NCI-H1092 treated with DMSO at 0.1 percent for 48 hours (cell line): ENCODE measurements at regions not wholly inside any gene's neighbourhood (a gene's known extent, or its start where the extent isn't known, plus 50 kb on each side); places are given as distances from the start of the nearest gene placed in this dataset.
"Not testable (repeated sequence)": the region's sequence is repeated elsewhere in the genome, so short reads cannot be mapped to it uniquely, and the experiment has no call there.

ENCODE experiments used
- DNase-seq: peaks from one replicate; lab custom pipeline; 2025; lab: John Stamatoyannopoulos, UW

DNA sequence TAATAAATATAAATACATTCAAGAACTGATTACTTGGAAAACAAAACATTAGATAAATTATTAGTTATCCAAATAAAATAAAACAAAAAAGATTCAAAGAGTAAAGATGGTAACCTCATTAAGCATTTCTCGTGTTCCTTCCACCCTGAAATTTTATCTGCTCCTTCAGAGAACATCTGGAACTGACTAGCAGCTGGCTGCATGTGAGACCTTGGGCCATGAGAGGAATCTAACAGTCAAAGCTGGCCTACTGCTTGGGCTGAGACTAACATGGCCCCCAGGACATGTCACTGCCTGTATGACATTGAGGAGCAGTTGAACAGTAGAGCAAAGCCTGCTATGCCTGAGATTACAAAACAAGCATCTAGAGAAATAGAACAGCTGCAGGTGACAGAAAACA lies 208.5 kb upstream of the ZSWIM2 start:
- no peak for DNase-seq

DNA sequence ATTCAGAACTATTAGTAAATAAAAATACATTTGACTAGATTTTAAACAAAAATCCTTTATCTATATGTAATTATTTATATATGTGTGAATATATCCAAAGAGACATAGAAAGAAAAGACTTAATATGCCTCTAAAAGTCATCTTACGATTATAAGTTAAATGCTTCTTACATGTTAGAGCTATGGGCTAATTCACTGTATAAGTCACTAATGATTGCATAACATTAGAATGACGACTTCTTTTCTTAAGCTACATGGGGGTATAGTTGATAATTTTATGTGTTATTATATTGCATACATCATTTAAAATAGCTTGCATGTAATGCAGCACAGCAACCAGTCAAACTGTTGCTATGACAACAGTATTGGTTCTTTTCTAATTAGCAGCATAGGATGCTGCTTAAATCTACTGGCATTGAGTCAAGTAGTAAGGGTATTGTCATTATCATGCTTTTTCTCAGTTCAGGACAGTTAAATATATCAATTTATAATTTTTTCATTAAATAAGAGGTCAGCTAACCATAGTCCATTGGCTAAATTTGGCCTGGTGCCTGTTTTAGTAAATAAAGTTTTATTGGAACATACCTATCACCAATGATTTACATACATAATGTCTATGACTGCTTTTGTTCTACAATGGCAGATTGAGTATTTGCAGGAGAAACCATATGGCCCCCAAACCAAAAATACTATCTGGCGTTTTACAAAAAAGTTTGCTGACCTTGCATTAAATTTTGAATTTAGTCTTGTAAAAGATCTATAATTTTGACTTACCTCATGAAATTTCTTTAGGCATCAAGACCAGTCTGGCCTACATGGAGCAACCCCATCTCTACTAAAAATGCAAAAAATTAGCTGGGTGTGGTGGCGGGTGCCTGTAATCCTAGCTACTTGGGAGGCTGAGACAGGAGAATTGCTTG lies 207.7 kb upstream of the ZSWIM2 start:
- no peak for DNase-seq

DNA sequence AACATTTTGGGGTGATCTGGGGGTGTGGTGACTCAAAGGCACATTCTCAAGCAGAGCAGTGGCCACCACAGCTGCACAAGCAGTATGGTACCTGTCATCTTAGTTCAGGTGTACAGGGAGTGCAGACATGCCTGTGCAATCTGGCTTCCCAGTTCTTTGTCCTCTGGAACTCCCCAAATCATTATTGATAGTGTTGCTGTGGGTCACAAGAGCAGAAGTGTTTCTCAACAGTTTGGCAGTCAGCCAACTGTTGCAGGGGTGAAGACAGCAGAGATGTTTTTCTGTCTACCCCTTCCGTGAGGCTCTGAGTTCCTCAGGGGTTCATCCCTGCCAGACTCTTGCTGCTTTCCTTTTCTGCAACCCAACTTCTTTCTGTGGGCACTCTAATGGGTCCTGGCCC lies 206.5 kb upstream of the ZSWIM2 start:
- no peak for DNase-seq

DNA sequence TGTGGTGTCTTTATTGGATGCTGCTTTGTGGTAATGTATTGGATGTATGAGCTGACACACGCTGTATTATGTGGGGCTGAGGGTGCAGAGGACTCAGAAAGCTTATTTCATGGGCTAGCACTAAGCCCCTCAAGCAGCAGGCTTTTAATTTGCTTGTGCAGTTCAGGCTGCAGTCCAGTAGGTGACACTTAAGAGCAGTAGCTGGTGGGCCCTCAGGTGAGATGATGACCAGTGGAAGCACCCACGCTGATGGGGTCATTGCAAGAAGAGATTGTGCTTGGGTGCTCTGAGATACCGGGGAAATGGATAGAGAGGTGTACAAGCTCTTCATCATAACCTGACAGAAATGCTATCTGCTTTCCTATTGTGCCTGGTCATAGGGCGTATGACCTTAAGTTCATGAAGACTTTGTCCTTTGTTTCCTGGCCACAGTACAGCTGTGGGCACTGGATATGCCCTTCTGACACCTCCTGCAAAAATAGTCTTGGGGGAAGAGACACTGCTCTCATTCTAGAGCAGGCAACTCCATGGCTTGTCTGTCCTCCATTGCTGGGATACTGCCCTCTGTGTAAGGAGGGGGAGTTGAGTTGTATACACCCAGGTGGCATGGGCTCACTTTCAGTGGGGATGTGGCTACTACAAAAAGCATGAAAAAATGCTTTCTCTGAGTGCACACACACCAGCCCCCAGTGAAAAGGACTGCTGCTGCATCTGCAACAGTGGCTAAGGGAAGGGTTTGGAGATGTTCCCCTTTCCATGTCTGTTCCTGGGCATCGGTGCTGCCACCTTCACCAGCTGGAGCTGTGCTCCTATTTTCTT lies 205.7 kb upstream of the ZSWIM2 start:
- DNase-seq = no peak

DNA sequence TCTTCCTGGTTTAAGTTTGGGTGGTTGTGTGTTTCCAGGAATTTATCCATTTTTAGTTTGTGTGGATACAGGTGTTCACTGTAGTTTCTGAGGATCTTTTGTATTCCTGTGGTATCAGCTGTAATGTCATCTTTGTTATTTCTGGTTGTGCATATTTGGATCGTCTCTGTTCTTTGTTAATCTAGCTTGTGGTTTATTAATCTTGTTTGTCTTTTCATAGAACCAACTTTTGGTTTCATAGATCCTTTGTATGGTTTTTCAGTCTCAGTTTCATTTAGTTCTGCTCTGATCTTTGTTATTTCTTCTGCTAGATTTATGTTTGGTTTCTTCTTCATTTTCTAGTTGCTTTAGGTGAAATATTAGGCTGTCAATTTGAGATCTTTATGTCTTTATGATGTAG lies 202.4 kb upstream of the ZSWIM2 start:
- DNase-seq = no peak

DNA sequence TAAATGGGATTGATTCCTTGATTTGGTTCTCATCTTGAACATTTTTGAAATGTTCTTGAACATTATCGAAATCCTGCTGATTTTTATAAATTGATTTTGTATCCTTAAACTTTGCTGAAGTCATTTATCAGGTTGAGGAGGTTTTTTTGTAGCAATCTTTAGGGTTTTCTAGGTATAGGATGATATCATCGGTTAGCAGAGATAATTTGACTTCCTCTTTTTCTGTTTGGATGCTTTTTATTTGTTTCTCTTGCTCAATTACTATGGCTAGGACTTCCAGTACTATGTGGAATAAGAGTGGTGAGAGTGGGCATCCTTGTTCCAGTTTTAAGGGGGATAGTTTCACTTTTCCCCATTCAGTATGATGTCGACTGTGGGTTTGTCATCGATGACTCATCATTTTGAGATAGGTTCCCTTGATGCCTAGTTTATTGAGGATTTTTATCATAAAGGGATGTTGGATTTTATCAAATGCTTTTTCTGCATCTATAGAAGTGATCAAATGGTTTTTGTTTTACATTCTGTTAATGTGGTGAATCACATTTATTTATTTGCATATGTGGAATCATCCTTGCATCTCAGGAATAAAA lies 201.5 kb upstream of the ZSWIM2 start:
- DNase-seq = no peak

DNA sequence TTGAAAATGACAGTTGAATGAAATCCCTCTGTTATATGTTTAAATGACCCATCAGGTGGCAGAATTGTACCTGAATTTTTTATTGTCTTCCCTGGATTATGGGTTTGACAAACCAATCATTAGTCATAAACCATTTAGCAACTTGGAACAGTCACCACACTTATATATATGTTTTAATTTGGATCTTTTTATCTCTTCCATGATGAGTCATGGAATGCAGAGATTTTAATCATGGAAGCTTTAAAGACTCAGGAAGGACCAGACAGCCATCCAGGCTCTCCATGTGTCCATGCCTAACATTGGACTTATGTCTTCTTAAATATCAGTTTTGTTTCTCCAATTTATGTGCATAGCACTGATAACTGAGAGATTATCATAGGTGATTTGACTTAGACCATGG lies 188.3 kb upstream of the ZSWIM2 start:
- no peak for DNase-seq

DNA sequence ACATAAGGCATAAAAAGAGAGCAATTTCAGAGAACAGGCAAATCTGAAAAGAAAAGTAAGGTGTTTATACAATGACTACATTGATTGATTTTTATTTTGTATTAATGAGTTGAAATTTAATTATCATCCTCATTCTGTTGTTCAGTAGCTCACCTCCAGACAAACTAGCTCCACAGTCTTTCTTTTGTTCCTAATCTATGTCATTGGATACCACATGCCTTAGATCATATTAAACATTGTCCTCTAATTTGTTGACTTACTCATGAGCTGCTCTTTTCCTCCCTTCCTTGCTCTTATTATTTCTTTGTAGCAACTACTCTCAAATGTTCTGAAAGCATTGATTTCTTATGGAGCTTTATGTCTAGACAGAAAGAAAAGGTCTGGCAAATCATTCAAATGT lies 185.5 kb upstream of the ZSWIM2 start:
- DNase-seq = no peak

DNA sequence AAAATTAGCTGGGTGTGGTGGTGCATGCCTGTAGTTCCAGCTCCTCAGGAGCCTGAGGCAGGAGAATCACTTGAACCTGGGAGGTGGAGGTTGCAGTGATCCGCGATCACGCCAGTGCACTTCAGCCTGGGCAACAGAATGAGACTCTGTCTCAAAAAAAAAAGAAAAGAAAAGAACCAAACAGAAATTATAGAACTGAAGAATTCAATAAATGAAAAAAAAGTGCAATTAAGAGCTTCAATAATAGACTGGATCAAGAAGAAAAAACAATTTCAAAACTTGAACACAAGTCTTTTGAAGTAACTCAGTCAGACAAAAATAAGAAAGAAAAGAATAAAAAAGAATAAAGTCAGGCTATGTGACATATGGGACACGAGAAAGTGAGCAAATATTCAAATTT lies 175.8 kb upstream of the ZSWIM2 start:
- DNase-seq = no peak

DNA sequence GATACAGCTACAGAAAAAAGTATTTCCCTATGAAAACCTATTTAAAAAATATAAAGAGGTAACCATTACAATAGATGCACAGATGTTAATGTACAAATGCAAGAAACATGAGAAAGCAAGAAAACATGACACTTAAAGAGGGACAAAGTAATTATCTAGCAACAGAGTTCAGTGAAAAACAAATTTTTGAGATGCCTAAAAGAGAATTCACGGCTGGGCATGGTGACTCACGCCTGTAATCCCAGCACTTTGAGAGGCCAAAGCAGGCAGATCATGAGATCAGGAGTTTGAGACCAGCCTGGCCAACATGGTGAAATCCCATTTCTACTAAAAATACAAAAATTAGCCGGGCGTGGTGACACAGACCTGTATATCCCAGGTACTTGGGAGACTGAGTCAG lies 175.0 kb upstream of the ZSWIM2 start:
- not testable (repeated sequence) for DNase-seq

DNA sequence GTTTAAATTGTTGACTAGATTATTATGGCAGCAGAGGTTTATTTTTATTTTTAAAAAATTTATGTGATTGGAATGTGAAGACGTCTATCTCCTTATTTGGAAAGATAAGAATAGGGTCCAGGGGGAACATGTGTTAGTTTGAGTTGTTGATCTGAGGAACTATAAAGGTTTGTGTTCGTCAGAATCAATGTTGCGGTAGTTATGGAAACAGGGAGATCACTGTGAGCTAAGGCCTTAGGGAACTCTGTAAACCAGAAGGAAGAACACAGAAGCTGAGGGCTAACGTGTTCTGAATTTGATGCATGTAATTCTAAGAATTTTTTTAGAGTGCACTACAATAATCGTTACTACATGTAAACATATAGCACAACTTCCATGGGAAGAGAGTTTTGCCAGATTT lies 168.5 kb upstream of the ZSWIM2 start:
- DNase-seq = no peak

DNA sequence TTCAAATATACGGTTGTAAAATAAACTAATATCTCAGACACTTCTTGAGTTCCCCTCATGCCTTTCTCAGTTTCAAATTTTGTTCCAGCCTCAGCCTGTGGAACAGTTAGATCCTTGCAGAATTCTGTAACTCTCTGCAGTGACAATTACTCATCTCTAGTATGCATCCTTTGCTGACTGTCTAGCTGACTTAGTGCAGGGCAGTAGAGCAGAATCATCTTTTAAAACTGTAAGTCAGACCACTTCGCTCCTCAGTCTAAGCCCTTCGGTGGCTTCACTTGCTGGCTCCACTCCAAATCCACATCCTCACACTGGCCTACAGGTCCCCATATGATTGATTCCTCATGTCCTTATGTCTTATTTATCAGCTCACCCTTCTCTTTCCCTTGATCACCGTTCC lies 164.1 kb upstream of the ZSWIM2 start:
- DNase-seq = no peak

DNA sequence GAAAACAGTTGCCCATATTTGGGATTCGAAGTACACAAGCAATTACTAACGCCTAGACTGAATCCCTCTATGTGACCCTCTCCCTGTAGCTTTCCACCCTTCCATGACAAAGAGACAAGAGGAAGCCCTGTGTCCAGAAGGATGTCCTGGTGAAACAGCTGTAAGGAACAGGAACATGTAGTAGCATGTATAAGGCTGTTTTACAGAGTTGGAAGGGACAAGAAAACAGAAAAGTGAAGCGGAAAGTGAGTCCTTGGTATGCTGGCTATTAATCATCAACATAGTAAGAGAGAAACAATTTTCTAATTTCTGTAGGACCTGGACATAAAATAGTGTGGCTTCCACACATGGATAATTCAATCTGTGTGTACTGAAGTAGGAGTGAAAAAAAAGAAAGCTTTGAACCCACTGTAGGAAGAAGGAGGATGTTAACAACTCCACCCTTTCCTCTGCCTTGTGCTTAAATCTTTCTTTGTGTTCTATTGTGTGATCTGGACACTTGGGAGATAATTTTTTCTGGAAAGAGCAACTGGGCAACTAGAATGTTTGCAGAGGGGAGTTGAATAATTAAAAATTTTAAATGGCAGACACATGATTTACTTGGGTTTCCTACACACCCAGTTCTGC lies 162.3 kb upstream of the ZSWIM2 start:
- no peak for DNase-seq

DNA sequence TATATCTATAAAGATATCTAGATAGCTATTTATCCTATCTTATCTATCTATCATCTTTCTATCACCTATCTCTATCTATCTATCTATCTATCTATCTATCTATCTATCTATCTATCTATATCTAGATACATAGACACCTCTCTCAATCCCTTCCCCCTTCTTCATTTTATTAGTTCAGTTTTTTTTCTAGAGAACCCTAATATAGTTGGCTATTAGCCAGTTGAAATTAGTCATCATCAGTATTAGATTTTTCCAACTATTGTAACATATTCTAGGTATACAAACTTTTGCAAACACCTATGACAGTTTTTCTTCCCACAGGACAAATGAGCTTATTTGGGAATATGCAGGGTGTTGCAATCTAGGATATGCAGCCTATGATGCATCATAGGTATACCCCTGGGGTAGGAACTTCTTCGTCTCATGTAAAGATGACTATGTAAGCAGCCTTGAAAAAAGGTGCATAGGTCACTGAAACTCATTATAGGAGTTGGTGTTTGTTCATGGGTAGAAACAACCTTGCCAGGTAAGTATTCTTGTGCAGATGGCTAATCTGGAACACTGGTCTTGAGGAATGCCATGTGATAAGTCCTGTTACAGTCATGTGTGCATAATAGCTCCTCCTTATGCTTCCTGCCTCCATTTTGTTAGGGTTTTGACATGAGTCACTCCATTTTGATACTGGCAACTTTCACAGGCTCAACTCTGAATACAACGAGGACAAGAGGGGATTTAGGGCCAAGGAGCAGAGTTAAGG lies 160.7 kb upstream of the ZSWIM2 start:
- no peak for DNase-seq

DNA sequence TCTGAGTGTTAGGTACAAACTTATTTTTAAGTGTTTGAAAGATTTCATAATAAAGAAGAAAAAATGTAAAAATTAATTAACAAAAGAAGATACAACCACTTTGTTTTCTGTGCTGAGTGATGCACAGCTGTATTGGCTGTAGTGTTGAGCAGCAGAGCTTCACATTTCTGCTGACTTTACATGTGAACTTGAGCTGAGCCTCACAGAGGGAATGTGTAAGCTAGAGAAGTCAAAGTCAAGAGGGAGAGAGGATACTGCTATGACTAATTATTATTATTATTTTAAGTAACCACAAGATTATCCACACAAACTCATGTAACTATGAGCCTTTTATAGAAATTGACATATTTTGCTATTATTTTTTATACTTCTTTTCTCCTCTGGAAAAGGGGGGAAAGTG lies 159.1 kb upstream of the ZSWIM2 start:
- no peak for DNase-seq

DNA sequence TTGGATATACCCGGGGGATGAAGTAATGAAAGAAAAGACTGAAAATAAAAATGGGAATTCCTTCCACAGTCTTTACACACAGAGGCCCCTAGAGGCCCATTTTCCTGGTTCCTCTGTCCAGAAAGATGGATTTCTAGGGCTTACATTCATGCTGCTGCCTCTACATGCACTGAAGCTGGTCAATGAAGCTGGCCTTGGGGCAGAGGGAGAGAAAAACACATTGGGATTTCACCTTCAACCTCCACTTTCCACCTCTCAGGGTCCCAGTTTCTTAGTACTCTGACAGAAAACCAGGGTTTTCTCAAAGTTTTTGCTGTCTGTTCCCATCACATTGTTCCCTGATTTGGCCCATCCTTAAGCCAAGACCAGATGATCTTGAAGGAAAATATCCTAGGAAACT lies 154.6 kb upstream of the ZSWIM2 start:
- no peak for DNase-seq

DNA sequence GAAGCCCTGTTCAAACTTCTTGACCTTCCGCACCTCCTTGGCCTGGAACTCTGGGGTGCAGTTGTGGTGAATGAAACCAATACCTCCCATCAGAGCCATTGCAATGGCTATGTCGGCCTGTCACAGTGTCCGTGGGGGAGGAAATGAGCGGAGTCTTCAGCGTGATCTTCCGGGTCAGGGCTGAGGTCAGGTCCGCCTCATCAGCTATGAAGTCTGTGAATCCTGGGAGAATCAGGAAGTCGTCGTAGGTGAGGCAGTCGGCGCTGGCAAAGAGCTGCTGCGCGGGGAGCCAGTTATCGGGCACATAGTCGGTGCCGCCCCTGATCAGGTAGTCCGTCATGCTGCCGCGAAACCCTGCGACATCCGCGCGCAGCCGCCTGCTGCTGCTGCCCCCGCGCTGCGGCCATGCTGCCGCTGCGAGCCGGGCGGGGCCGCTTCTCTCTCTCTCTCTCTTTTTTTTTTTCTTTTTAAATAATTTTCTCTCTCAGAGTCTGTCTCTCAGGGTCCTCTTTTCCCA lies 154.1 kb upstream of the ZSWIM2 start:
- DNase-seq = peak; percentile 21

DNA sequence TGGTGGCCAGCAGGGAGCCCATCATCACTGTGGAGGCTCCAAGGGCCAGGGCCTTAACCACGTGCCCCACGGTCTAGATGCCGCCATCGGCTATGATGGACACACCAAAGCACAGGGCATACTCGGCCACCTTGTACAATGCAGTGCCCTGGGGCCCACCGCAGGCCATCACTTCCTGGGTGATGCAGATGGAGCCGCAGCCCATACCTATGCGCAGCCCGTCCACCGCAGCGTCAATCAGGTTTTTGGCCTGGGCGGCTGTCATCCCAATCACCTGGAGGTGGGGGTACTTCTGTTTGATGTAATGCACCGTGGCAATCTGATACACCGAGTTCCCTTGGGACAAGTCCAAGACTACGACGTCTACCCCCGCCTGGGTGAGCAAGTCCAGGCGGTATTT lies 153.3 kb upstream of the ZSWIM2 start:
- no peak for DNase-seq

DNA sequence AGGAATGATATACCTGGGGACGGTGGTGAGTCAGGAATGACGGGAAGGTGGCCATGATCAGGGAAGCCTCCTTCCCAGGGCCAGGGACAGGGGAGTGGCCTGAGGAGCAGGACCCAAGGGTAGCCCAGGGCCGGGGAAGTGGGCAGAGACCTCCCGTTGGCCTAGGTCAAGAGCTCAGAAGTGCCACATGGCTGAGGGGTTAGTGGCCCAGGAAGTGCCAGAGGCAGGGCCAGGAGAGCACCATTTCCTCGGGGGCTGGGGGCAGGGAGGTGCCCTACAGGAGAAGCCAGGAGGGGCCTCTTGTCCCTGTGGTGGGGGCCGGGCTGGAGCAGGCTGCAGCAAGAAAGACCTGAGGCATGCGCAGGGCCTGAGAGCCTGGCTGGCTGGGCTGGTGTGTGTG lies 152.3 kb upstream of the ZSWIM2 start:
- DNase-seq = no peak

DNA sequence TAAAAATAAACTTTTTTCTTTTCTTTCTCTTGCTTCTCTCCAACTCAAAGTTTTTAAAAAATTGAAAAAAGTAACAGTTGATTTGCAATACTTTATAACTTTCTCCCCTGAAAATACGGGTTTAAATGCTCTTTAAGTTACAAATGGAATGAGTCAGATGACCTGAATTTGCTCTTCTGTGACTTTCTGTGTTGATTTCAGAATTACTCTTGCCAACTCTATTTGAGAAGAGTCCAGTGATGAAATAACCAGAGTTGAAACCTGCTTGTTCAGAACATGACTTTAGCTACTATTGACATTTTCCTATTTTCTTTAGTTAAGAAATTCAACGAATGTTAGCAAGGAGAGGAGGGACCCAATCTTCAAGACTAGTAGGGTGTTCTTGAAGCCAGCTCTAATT lies 146.1 kb upstream of the ZSWIM2 start:
- DNase-seq = no peak

DNA sequence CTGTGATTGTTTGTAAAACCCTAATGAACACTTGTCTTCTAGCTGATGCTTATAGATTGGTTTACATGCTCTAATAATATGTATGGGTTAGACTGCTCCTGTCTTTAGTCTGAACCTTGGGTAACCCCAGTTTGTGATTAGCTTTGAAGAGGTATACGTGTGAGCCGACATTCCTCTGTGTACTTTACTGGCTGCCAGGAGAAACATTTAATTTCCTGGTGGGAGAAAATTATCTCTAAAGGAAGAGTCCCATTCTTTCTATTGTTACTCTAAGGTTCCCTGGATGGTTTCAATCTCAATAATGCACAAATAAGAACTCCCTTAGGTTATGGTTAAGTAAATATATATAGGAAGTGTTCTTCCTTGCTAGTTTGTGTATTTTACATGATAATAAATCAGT lies 143.6 kb upstream of the ZSWIM2 start:
- no peak for DNase-seq
